NCI-H510A (cell line): ENCODE measurements at regions not wholly inside any gene's neighbourhood (a gene's known extent, or its start where the extent isn't known, plus 50 kb on each side); places are given as distances from the start of the nearest gene placed in this dataset.
A peak's percentile ranks its signal among the peaks of the same experiment; 100 is the strongest.

Source experiments
- DNase-seq: peaks from one replicate; lab custom pipeline; 2025; lab: John Stamatoyannopoulos, UW

DNA sequence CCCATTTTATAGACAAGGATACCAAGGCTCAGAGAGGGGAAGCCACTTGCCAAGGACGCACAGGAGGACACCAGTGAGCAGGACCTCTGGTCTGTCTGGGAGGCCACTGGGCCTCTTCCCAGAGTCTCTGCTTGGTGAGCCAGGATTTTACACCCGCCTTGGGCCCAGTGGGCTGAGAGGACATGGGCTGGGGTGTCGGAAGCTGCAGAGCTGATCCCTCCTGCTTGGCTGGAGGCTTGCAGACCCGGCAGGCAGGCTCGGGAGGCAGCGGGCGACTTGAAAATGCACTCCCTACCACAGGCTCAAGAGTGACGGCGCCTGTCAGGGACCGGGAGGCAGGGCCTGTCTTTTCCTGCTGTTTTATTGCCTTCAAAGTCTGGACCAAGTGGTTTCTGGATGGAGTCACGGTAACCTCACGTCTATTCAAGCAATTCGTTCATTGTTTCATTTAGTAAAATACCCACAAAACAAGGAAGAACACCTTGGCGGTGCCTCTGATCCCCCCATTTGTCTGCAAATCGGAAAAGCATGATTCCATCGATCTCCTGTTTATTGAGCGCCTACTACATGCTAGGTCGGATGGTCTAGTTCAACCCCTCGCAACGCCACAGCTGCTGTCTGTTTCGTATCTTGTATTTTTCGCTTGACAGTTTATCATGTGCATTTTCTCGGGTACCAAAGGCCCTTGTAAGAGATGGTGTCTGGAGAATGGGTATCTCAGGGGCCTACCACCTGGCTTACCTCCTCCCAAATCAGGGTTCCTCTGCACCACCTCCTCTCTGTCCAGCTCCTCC, 108.1 kb upstream of the IER5L start:
- DNase-seq = no peak

- DNase-seq = no peak
Observed at GRCh38 chr9:129285382-129285781, 107.3 kb upstream of the IER5L start.

DNA sequence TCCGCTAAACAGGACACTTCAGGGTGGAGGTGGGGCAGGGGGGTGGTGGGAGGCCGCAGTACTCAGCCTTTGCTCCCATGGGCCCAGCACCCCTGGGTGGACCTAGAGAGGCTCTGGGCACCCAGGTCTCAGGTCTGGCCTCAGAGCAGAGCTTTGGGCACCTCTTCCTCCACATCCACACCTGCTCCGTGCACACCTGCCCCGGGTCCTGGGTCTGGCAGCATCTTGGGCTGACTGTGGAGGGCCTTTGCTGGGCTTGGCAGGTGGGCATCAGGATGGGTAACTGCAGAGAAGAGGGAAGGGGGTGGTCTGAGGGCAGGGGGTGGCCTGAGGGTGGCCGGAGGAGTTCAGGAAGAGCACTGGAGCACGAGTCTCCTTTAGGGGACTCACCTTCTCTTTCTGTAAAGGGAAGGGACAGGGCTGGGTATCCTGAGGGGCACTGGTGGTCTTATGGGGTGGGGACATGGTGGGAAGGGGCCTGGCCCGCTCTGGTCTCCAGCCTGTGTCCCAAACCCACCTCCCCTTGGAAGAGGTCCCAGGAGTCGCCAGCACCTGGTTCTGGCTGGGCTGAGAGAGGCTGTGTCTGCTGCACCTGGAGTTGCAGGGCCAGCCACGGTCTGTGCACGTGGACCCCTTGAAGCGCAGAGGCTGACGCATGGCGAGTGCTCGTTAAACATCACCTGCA, 106.7 kb upstream of the IER5L start:
- peak; percentile 38 for DNase-seq

DNA sequence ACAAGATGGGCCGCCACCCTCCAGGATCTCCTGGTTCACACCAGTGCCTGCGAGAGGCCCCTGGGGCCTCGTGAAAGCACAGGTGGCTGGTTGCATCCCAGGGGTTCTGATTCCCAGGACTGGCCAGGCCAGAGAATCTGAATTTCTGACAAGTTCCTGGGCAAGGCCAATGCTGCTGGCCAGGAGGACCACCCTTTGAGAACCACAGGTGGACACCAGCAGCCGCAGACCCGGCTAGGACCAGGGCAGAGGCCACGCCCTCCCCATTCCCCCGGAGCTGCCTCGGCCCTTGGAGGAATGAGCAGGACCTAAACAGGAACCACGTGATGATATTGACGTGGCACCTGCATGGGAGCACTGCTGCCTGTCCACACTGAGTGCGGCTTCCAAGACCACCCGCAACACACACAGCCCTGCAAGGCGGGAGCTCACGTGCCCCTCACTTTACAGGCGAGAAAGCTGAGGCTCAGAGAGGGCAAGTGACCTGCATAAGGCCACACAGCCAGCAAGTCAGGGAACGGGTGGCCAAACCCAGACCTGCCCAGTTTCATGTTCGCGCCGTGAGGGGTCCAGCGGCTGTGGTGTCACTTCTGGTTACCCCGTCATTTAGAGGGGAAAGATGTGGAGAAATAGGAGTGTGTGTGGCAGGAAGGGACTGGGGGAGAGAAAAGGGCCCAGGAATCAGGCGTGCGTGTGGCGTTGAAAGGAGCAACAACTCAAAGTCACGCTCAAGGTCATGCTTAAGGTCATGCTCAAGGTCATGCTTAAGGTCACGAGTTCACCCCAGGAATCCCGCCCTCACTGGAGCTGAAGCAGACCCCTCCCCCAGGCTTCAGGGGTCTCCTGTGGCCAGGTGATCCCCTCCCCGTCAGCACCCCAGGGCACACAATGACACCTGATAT, 105.9 kb upstream of the IER5L start:
- DNase-seq = no peak

GRCh38 chr9:129283291-129283691, 105.2 kb upstream of the IER5L start:
- no peak for DNase-seq

DNA sequence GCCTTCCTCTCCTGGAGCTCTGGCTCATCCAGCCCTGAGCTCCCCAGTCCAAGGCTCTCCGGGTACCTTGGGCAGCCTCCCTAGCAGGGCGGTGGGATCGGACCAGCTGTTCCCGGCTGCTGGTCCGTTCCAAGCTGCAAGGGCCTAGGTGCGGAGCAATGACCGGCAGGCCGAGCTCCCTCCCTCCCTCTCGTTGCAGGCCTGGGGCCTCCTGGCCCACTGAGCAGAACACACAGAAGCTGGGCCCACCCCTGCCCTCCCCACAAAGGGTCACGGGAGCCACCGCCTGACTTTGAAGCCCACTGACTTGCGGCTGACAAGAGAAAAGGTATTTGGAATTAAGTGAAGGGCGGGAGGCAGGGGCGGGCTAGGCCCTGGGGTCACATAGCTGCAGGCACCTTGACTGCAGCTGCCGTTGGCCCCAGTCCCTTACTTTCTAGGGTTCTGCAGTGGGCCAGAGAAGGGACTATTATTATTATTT, 104.7 kb upstream of the IER5L start:
- no peak for DNase-seq

DNA sequence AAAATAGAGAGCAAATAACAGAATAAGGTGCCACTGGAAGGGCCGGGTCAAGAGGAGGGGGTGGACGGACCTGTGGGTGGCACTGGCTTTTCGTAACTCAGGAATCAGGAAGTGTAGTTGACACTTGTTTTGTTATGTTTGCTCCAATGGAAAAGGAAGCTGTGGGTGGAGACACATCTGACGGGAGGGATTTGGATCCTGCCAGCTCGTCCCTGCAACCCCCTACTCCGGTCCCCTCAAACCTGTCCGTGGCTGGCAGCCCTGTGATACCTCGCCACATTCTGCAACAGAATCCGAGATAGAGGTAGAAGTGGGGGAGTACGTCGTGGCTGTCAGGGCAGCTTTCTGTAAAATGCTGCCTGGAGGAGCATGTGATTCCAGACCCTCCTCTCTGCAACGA, 104.2 kb upstream of the IER5L start:
- DNase-seq = no peak

GRCh38 chr9:129281506-129282145, 103.6 kb upstream of the IER5L start:
- DNase-seq = no peak

- DNase-seq = no peak
Observed at GRCh38 chr9:129280623-129281271, 102.7 kb upstream of the IER5L start.

- DNase-seq = no peak
Observed at GRCh38 chr9:129280236-129280622, 102.2 kb upstream of the IER5L start.

- peak; percentile 90 for DNase-seq
Observed at GRCh38 chr9:129278391-129279237, 100.6 kb upstream of the IER5L start.

GRCh38 chr9:129276486-129277230, 98.6 kb upstream of the IER5L start:
- DNase-seq = peak; percentile 73

GRCh38 chr9:129275626-129276247, 97.7 kb upstream of the IER5L start:
- DNase-seq = no peak

GRCh38 chr9:129273941-129274684, 96.1 kb upstream of the IER5L start:
- DNase-seq = no peak

- DNase-seq = no peak
Observed at GRCh38 chr9:129273136-129273895, 95.3 kb upstream of the IER5L start.

DNA sequence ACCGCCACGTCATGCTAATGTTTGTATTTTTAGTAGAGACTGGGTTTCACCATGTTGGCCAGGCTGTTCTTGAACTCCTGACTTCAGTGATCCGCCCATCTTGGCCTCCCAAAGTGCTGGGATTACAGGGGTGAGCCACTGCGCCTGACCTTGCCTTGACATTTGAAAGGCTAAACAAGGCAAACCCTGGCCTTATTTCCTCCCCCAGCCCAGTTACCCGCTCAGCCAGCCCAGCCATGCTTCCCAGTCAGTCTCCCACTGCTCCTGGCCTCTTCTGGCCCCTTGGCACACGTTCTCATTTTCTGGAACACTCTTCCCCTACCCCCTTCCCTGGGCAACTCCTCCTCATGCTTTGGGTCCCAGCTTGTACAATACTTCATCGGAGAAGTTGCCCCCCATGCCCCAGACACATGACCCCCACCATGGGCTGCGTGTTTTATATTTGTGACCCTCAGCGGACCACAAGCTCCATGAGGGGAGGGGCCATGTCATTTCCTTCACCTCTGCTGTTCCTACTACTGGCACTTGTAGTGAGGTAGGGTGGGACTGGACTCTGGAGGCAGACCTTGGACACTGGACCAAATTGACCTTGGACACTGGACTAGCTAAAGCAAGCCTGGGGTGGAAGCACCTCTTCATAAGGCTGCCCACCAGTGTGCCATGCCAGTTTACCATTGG, 94.4 kb upstream of the IER5L start:
- no peak for DNase-seq

DNA sequence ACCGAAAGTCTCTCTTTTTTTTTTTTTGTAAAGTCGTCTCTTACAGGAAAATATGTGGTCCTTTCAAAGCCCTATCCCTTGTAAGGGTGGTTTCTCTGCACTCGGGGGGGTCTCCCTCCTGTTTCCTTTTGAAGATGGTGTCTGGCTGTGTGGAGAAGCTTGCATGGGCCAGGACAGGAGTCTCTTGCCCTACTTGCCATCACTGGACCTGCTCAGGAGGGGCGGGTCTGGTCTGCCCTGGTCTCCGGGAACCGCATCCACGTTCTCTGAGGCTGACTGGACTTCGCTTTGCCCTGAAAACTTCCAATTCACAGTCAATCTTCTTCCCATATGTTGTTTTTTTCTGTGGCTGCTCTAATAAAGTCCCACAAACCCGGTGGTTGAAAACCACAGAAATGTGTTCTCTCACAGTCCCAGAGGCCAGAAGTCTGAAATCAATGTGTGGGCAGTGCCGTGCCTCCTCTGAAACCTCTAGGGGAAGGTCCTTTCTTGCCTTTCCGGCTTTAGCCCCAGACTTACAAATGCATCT, 92.9 kb upstream of the IER5L start:
- no peak for DNase-seq
